HepG2 (cell line): ENCODE measurements at regions not wholly inside any gene's neighbourhood (a gene's known extent, or its start where the extent isn't known, plus 50 kb on each side); places are given as distances from the start of the nearest gene placed in this dataset.

Experiments
- ATAC-seq: fragments of 200-7000 bp; cut with Tn5 transposase; 3 replicates; pipeline ENCODE4 v1.9.1; 2020; ENCODE audit warnings: mild to moderate bottlenecking, moderate library complexity
- BruUV-seq: library from RNA; stranded (reverse); fragments of 400-500 nt; replicated peaks from 2 replicates; lab custom pipeline; 2021; lab: Mats Ljungman, UMichigan
- CTCF ChIA-PET: fragments of 300-600 bp; formaldehyde crosslinking; extraction: SDS; loops from one replicate; lab custom pipeline; 2021; ENCODE audit warnings: low total read pairs, inconsistent platforms, low intra/inter-chr PET ratio; lab: Yijun Ruan, JAX
- POLR2A ChIA-PET: fragments of 350-600 bp; sonication (Branson Sonifier 250); formaldehyde crosslinking; loops from one replicate; lab custom pipeline; 2020; ENCODE audit warnings: antibody characterized with exemption, inconsistent platforms; lab: Yijun Ruan, JAX
- DNase-seq: peaks from one replicate; pipeline ENCODE4 v3.0.0-alpha.2; 2015; ENCODE audit warnings: low spot score
- FAIRE-seq: peaks from 3 replicates; lab custom pipeline; 2011; peaks lifted over from hg19 to GRCh38; lab: Jason Lieb, UNC
- H2AFZ ChIP-seq: one replicate; pipeline ENCODE4 v1.6.1; 2011; ENCODE audit warnings: low read length, inconsistent platforms
- H3K27ac ChIP-seq: fragments of 300-600 bp; 3 replicates; pipeline ENCODE4 v1.8.0; 2011; ENCODE audit warnings: mixed run types, mild to moderate bottlenecking, mixed read lengths, low read length, inconsistent platforms; ENCODE audit not compliant: insufficient read depth; ENCODE audit errors: extremely low read length
- H3K27me3 ChIP-seq, 2 experiments: fragments of 200-600 bp in 1 of 2; 2 replicates in 1 of 2; 3 replicates in 1 of 2; pipeline versions ENCODE4 v1.6.0 to v1.8.0; 2011; ENCODE audit warnings: low read length in 2 of 2, mild to moderate bottlenecking in 2 of 2, moderate library complexity in 2 of 2, inconsistent platforms in 1 of 2; ENCODE audit not compliant: insufficient read depth in 2 of 2, control insufficient read depth in 1 of 2
- H3K36me3 ChIP-seq, 2 experiments: fragments of 200-600 bp in 1 of 2; replicated peaks in 1 of 2; 2 replicates in 1 of 2; 3 replicates in 1 of 2; pipeline versions ENCODE4 v1.5.1 to v1.8.0; 2011; ENCODE audit warnings: low read length in 2 of 2, inconsistent platforms in 1 of 2; ENCODE audit not compliant: insufficient read depth in 2 of 2, control insufficient read depth in 1 of 2
- H3K4me1 ChIP-seq: 2 replicates; pipeline ENCODE4 v1.5.1; 2012; ENCODE audit warnings: low read length, inconsistent platforms; ENCODE audit not compliant: insufficient read depth
- H3K4me2 ChIP-seq: 2 replicates; pipeline ENCODE4 v1.6.0; 2011; ENCODE audit warnings: low read depth, low read length, inconsistent platforms
- H3K4me3 ChIP-seq, 3 experiments: fragments of 200-600 bp in 1 of 3; sonication (generic), shearing (Covaris generic) in 1 of 3; replicated peaks in 1 of 3; 2 replicates each; pipeline ENCODE4 v1.5.1; 2011 to 2016; ENCODE audit warnings: low read length in 3 of 3, inconsistent platforms in 2 of 3, low read depth in 2 of 3, mild to moderate bottlenecking in 2 of 3, control low read depth in 1 of 3, mixed read lengths in 1 of 3; ENCODE audit not compliant: insufficient read depth in 1 of 3
- H3K79me2 ChIP-seq: one replicate; pipeline ENCODE4 v1.6.1; 2011; ENCODE audit warnings: low read length, inconsistent platforms; ENCODE audit not compliant: insufficient read depth
- H3K9ac ChIP-seq: 2 replicates; pipeline ENCODE4 v1.6.0; 2011; ENCODE audit warnings: mild to moderate bottlenecking, low read depth, low read length, inconsistent platforms; ENCODE audit not compliant: insufficient read depth
- H3K9me3 ChIP-seq: 2 replicates; pipeline ENCODE4 v1.5.1; 2012; ENCODE audit warnings: mild to moderate bottlenecking, low read length
- H4K20me1 ChIP-seq: 2 replicates; pipeline ENCODE4 v1.6.0; 2011; ENCODE audit warnings: inconsistent platforms, mild to moderate bottlenecking, low read length, moderate library complexity; ENCODE audit not compliant: insufficient read depth
- ETV6 ChIP-seq: sonication (generic); formaldehyde crosslinking; conservative IDR thresholded peaks from 2 replicates; pipeline ENCODE4 v1.4.0; 2020; ENCODE audit warnings: missing genetic modification reagents
- FOXA1 ChIP-seq, 2 experiments: fragments of 450-650 bp in 1 of 2; sonication (generic) in 1 of 2; formaldehyde crosslinking in 1 of 2; IDR thresholded peaks; 2 replicates each; pipeline versions ENCODE4 v1.4.0 to v1.6.1; 2016 to 2020; ENCODE audit warnings: missing genetic modification reagents in 1 of 2
- GATAD2A ChIP-seq: IDR thresholded peaks from 2 replicates; pipeline ENCODE4 v1.6.1; 2016
- HMG20A ChIP-seq: IDR thresholded peaks from 2 replicates; pipeline ENCODE4 v1.6.1; 2016; ENCODE audit warnings: borderline replicate concordance
- ISL2 ChIP-seq: sonication (generic); formaldehyde crosslinking; IDR thresholded peaks from 2 replicates; pipeline ENCODE4 v1.5.0; 2020; ENCODE audit warnings: missing genetic modification reagents
- JUND ChIP-seq: sonication (generic); formaldehyde crosslinking; IDR thresholded peaks from 2 replicates; pipeline ENCODE4 v1.8.0; 2022; ENCODE audit warnings: mild to moderate bottlenecking, missing genetic modification reagents
- NFIC ChIP-seq: IDR thresholded peaks from 2 replicates; pipeline ENCODE4 v1.6.1; 2012; ENCODE audit warnings: mild to moderate bottlenecking, low read length, inconsistent platforms
- NONO ChIP-seq, 2 experiments: fragments of 450-650 bp in 1 of 2; sonication (generic) in 1 of 2; formaldehyde crosslinking in 1 of 2; IDR thresholded peaks in 1 of 2; conservative IDR thresholded peaks in 1 of 2; 2 replicates each; pipeline versions ENCODE4 v1.6.1 to v1.8.0; 2017 to 2022; ENCODE audit warnings: mild to moderate bottlenecking in 1 of 2, missing genetic modification reagents in 1 of 2, moderate library complexity in 1 of 2
- NR2F2 ChIP-seq: IDR thresholded peaks from 2 replicates; pipeline ENCODE4 v1.6.1; 2012; ENCODE audit warnings: low read depth, inconsistent platforms, borderline replicate concordance
- SALL2 ChIP-seq: sonication (generic); formaldehyde crosslinking; IDR thresholded peaks from 2 replicates; pipeline ENCODE4 v1.8.1; 2023; ENCODE audit warnings: mild to moderate bottlenecking, missing genetic modification reagents, inconsistent platforms
- TCF7 ChIP-seq: sonication (generic); IDR thresholded peaks from 2 replicates; pipeline ENCODE4 v1.6.1; 2016; ENCODE audit warnings: antibody characterized with exemption, low read depth
- ZBTB43 ChIP-seq: sonication (generic); formaldehyde crosslinking; conservative IDR thresholded peaks from 2 replicates; pipeline ENCODE4 v1.4.0; 2020; ENCODE audit warnings: missing genetic modification reagents
- ZBTB46 ChIP-seq: sonication (generic); formaldehyde crosslinking; IDR thresholded peaks from 2 replicates; pipeline ENCODE4 v1.4.0; 2020; ENCODE audit warnings: mild to moderate bottlenecking, missing genetic modification reagents, borderline replicate concordance
- ZNF790 ChIP-seq: sonication (generic); formaldehyde crosslinking; IDR thresholded peaks from 2 replicates; pipeline ENCODE4 v1.8.0; 2022; ENCODE audit warnings: missing genetic modification reagents, mild to moderate bottlenecking, borderline replicate concordance
- ZSCAN29 ChIP-seq: sonication (generic); formaldehyde crosslinking; conservative IDR thresholded peaks from 2 replicates; pipeline ENCODE4 v1.4.0; 2020; ENCODE audit warnings: mild to moderate bottlenecking, missing genetic modification reagents
- WGBS: methylation state at CpG from one replicate; pipeline ENCODE4 v1.1.6; 2017; ENCODE audit warnings: low lambda C conversion rate; 5-methylcytosine and 5-hydroxymethylcytosine counted together
- in situ Hi-C: cut with HindIII; loops from 2 replicates; pipeline ENCODE4 v1.10.0; 2017; ENCODE audit warnings: low pct_unique_long_range_greater_than_20kb; ENCODE audit not compliant: extremely low pct_ligation_motif_present
- intact Hi-C: fragments of 100-400 bp; cut with micrococcal nuclease; formaldehyde crosslinking; loops from one replicate; pipeline ENCODE4 v1.10.0; 2022; ENCODE audit not compliant: unreplicated experiment
- TF ChIP-seq, protein P1 (sequence below): sonication (generic); IDR thresholded peaks from 2 replicates; pipeline ENCODE4 v1.6.1; 2016; ENCODE audit warnings: low read depth, borderline replicate concordance
- TF ChIP-seq, protein P2 (sequence below): sonication (generic); formaldehyde crosslinking; IDR thresholded peaks from 2 replicates; pipeline ENCODE4 v1.9.0; 2021; ENCODE audit warnings: missing genetic modification reagents, borderline replicate concordance

DNA sequence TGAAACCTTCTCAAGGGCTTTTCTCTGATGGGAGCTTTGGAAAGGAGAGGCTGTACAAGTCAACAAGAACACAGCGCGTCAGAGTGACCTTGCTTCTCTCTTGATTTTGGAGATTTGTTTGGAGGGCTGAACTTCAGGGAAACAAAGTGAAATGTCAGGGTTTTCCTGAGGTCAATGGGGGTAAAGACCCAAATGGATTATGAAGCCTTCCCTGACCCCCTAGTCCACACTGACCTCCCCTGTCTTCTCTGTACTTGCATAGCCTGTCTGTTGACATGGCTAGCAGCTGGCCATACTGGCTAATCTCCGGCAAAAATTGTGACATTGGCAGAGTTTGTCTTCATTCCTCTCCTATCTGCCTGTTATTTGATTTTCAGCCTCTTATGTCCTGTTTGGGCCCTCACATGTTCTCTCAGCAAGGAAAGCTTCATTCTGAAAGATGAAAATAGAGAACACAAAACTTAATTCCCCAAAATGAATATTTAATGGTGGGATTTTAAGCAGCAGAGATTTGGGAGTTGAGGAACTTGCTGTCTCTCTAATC lies 149.3 kb upstream of the HAAO start:
- peak; percentile 87 for DNase-seq
- no peaks in the 10 kb centered on the region for H3K9me3 ChIP-seq
- 2% methylated on average over 3 of the region's 3 CpGs for WGBS
- intact Hi-C loops (loop anchor here (2.0 kb wide), 1 partner anchor 13 kb away; no protein-coding TSS in a partner anchor), in situ Hi-C loops (no loop called here)
- peak overlapping the region; percentile 21 to 41 (median 23); a peak in 2 of 6 replicates for H3K4me3 ChIP-seq
- H3K36me3 ChIP-seq: no peaks in the 10 kb centered on the region
- H2AFZ ChIP-seq: no peak overlapping the region
- H3K79me2 ChIP-seq: no peaks in the 10 kb centered on the region
- ChIA-PET CTCF (interaction anchor here (1.6 kb wide), 1 partner anchor 114 kb away, joined by 4 read pairs; no protein-coding TSS in a partner anchor), POLR2A (interaction anchor here (0.7 to 7.3 kb wide), 12 partner anchors 12 to 654 kb away, joined by 3 to 169 read pairs (median 6); partner anchors contain the start of genes THADA and ZFP36L2)
- BruUV-seq: TSS peak; percentile 76
- H4K20me1 ChIP-seq: no peaks in the 10 kb centered on the region
- H3K27ac ChIP-seq: peak overlapping the region; percentile 88
- peaks cover 93% of the 10 kb centered on the region for H3K4me1 ChIP-seq
- peak overlapping the region; percentile 80 for H3K4me2 ChIP-seq
- peak; percentile 81 for ATAC-seq
- H3K9ac ChIP-seq: peak overlapping the region; percentile 46
- FAIRE-seq: peak; percentile 72
- no peaks in the 10 kb centered on the region; a peak in 1 of 5 replicates for H3K27me3 ChIP-seq
- TF ChIP-seq ZNF790 (CRISPR knock-in tag) (0 out of 2 replicates have a peak, but pooled peaks have one; percentile 33), SALL2 (CRISPR knock-in tag) (no peak), ZBTB46 (peak; percentile 98; the same call in 1 of the 2 replicates), NONO (IDR thresholded peaks at IDR 0.05) (no peak), NONO (CRISPR knock-in tag; conservative IDR thresholded peaks at IDR 0.05) (peak; percentile 41), HMG20A (CRISPR knock-in tag) (peak; percentile 33; the same call in 1 of the 2 replicates), ZBTB43 (CRISPR knock-in tag) (0 out of 2 replicates have a peak, but pooled peaks have one; percentile 56), JUND (CRISPR knock-in tag) (0 out of 2 replicates have a peak, but pooled peaks have one; percentile 4), ISL2 (CRISPR knock-in tag) (peak; percentile 54; the same call in 1 of the 2 replicates), NFIC (peak; percentile 65), TCF7 (no peak; the same call in 1 of the 2 replicates), ETV6 (0 out of 2 replicates have a peak, but pooled peaks have one; percentile 26), FOXA1 (IDR thresholded peaks at IDR 0.05) (no peak), FOXA1 (CRISPR knock-in tag; IDR thresholded peaks at IDR 0.05) (peak; percentile 92), NR2F2 (peak; percentile 78; the same call in 1 of the 2 replicates), GATAD2A (CRISPR knock-in tag) (peak; percentile 69), ZSCAN29 (CRISPR knock-in tag) (0 out of 2 replicates have a peak, but pooled peaks have one; percentile 11)
- TF ChIP-seq, protein P1, sequence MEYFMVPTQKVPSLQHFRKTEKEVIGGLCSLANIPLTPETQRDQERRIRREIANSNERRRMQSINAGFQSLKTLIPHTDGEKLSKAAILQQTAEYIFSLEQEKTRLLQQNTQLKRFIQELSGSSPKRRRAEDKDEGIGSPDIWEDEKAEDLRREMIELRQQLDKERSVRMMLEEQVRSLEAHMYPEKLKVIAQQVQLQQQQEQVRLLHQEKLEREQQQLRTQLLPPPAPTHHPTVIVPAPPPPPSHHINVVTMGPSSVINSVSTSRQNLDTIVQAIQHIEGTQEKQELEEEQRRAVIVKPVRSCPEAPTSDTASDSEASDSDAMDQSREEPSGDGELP: peak; percentile 97
- TF ChIP-seq, protein P2, sequence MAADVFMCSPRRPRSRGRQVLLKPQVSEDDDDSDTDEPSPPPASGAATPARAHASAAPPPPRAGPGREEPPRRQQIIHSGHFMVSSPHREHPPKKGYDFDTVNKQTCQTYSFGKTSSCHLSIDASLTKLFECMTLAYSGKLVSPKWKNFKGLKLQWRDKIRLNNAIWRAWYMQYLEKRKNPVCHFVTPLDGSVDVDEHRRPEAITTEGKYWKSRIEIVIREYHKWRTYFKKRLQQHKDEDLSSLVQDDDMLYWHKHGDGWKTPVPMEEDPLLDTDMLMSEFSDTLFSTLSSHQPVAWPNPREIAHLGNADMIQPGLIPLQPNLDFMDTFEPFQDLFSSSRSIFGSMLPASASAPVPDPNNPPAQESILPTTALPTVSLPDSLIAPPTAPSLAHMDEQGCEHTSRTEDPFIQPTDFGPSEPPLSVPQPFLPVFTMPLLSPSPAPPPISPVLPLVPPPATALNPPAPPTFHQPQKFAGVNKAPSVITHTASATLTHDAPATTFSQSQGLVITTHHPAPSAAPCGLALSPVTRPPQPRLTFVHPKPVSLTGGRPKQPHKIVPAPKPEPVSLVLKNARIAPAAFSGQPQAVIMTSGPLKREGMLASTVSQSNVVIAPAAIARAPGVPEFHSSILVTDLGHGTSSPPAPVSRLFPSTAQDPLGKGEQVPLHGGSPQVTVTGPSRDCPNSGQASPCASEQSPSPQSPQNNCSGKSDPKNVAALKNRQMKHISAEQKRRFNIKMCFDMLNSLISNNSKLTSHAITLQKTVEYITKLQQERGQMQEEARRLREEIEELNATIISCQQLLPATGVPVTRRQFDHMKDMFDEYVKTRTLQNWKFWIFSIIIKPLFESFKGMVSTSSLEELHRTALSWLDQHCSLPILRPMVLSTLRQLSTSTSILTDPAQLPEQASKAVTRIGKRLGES (CRISPR knock-in tag): no peak
